ENCODE measurements at regions not wholly inside any gene's neighbourhood (a gene's known extent, or its start where the extent isn't known, plus 50 kb on each side); places are given as distances from the start of the nearest gene placed in this dataset.

GRCh38 chr11:112776834-112777233 is 184.4 kb upstream of the NCAM1 start:
- Histone ChIP-seq H3K27me3 (no peaks in the 10 kb centered on the region), H3K4me3 (no peak overlapping the region), H3K9me3 (no peaks in the 10 kb centered on the region), H3K27ac (no peak overlapping the region), H3K4me1 (no peaks in the 10 kb centered on the region), H3K36me3 (no peaks in the 10 kb centered on the region)
- TF ChIP-seq CTCF (IDR thresholded peaks at IDR 0.05) = no peak
- TF ChIP-seq POLR2AphosphoS5 (IDR thresholded peaks at IDR 0.05; ENCODE audit: insufficient read depth in 1 of 2, low read depth in 1 of 2) = no peak
- TF ChIP-seq POLR2A (IDR thresholded peaks at IDR 0.05) = no peak
- intact Hi-C loops (cut with DNase I) = no loop called here
- DNase-seq (ENCODE audit: extremely low spot score in 2 of 2) = no peak

- TF ChIP-seq POLR2AphosphoS5 (IDR thresholded peaks at IDR 0.05; ENCODE audit: insufficient read depth in 1 of 2, low read depth in 1 of 2) (no peak), CTCF (IDR thresholded peaks at IDR 0.05) (no peak), POLR2A (IDR thresholded peaks at IDR 0.05) (no peak)
- intact Hi-C loops (cut with DNase I) = no loop called here
- Histone ChIP-seq H3K4me3 (no peak overlapping the region), H3K27ac (no peak overlapping the region), H3K9me3 (no peaks in the 10 kb centered on the region), H3K36me3 (no peaks in the 10 kb centered on the region), H3K4me1 (no peaks in the 10 kb centered on the region), H3K27me3 (no peaks in the 10 kb centered on the region)
- DNase-seq (ENCODE audit: extremely low spot score in 2 of 2) = no peak
These were observed 183.9 kb upstream of the NCAM1 start for GRCh38 chr11:112777283-112777751.

GRCh38 chr11:112778091-112778876 is 182.9 kb upstream of the NCAM1 start:
- no peak overlapping the region for H3K4me3 ChIP-seq
- H3K9me3 ChIP-seq = no peaks in the 10 kb centered on the region
- H3K4me1 ChIP-seq = no peaks in the 10 kb centered on the region
- H3K36me3 ChIP-seq = no peaks in the 10 kb centered on the region
- intact Hi-C loops (cut with DNase I) = no loop called here
- TF ChIP-seq CTCF (IDR thresholded peaks at IDR 0.05) (no peak), POLR2AphosphoS5 (IDR thresholded peaks at IDR 0.05; ENCODE audit: insufficient read depth in 1 of 2, low read depth in 1 of 2) (no peak), POLR2A (IDR thresholded peaks at IDR 0.05) (no peak)
- DNase-seq (ENCODE audit: extremely low spot score in 2 of 2) = no peak
- H3K27ac ChIP-seq = no peak overlapping the region
- no peaks in the 10 kb centered on the region for H3K27me3 ChIP-seq

- no peak for DNase-seq (ENCODE audit: extremely low spot score in 2 of 2)
- H3K27me3 ChIP-seq = no peaks in the 10 kb centered on the region
- no peaks in the 10 kb centered on the region for H3K9me3 ChIP-seq
- TF ChIP-seq POLR2A (IDR thresholded peaks at IDR 0.05) = no peak
- TF ChIP-seq POLR2AphosphoS5 (IDR thresholded peaks at IDR 0.05; ENCODE audit: insufficient read depth in 1 of 2, low read depth in 1 of 2) = no peak
- no peak for TF ChIP-seq CTCF (IDR thresholded peaks at IDR 0.05)
- H3K36me3 ChIP-seq = no peaks in the 10 kb centered on the region
- intact Hi-C loops (cut with DNase I) = no loop called here
- H3K27ac ChIP-seq = no peak overlapping the region
- H3K4me1 ChIP-seq = no peaks in the 10 kb centered on the region
- H3K4me3 ChIP-seq = no peak overlapping the region
These were observed 182.3 kb upstream of the NCAM1 start for GRCh38 chr11:112778877-112779266.

- Histone ChIP-seq H3K36me3 (no peaks in the 10 kb centered on the region), H3K9me3 (no peaks in the 10 kb centered on the region), H3K4me3 (no peak overlapping the region), H3K27me3 (no peaks in the 10 kb centered on the region), H3K4me1 (peaks cover 11% of the 10 kb centered on the region), H3K27ac (no peak overlapping the region)
- TF ChIP-seq CTCF (IDR thresholded peaks at IDR 0.05) = no peak
- no peak for TF ChIP-seq POLR2A (IDR thresholded peaks at IDR 0.05)
- TF ChIP-seq POLR2AphosphoS5 (IDR thresholded peaks at IDR 0.05; ENCODE audit: insufficient read depth in 1 of 2, low read depth in 1 of 2) = no peak
- no peak for DNase-seq (ENCODE audit: extremely low spot score in 2 of 2)
- intact Hi-C loops (cut with DNase I) = no loop called here
These were observed 180.7 kb upstream of the NCAM1 start for GRCh38 chr11:112780351-112781087.

Data from vagina (tissue), 2 donors.